Upper lobe of right lung (tissue), 1 donor: ENCODE measurements at regions not wholly inside any gene's neighbourhood (a gene's known extent, or its start where the extent isn't known, plus 50 kb on each side); places are given as distances from the start of the nearest gene placed in this dataset.
A peak's percentile ranks its signal among the peaks of the same experiment; 100 is the strongest.

Experiments used
- ATAC-seq: fragments of 200-7000 bp; cut with Tn5 transposase; one replicate; pipeline ENCODE4 v1.9.1; 2020; ENCODE audit warnings: mild to moderate bottlenecking, moderate library complexity
- DNase-seq: peaks from one replicate; pipeline ENCODE4 v3.0.0-alpha.2; 2020
- H3K27ac ChIP-seq: fragments of 200-600 bp; one replicate; pipeline ENCODE4 v1.8.0; 2022
- H3K27me3 ChIP-seq: fragments of 200-600 bp; one replicate; pipeline ENCODE4 v1.8.0; 2022; ENCODE audit warnings: mild to moderate bottlenecking
- H3K36me3 ChIP-seq: fragments of 200-600 bp; one replicate; pipeline ENCODE4 v1.8.0; 2022
- H3K4me1 ChIP-seq: fragments of 200-600 bp; one replicate; pipeline ENCODE4 v1.8.0; 2022
- H3K4me3 ChIP-seq: fragments of 200-600 bp; one replicate; pipeline ENCODE4 v1.8.0; 2022; ENCODE audit warnings: mild to moderate bottlenecking
- H3K9me3 ChIP-seq: fragments of 200-600 bp; one replicate; pipeline ENCODE4 v1.8.0; 2022
- CTCF ChIP-seq: fragments of 200-600 bp; IDR thresholded peaks from one replicate; pipeline ENCODE4 v1.8.0; 2022; ENCODE audit warnings: antibody characterized with exemption
- intact Hi-C: fragments of 100-400 bp; cut with DNase I; formaldehyde crosslinking; loops from one replicate; pipeline ENCODE4 v1.11.0; 2022
- donor health status: DM: no; HTN: yes; CAD: no; lungs with severe emphysema.

- TF ChIP-seq CTCF: no peak
- Histone ChIP-seq H3K27ac (no peak overlapping the region), H3K4me1 (no peaks in the 10 kb centered on the region), H3K4me3 (no peak overlapping the region), H3K9me3 (no peaks in the 10 kb centered on the region), H3K27me3 (no peaks in the 10 kb centered on the region), H3K36me3 (no peaks in the 10 kb centered on the region)
- DNase-seq (no peak), ATAC-seq (peak; percentile 75)
- intact Hi-C loops: no loop called here
These were observed 72.6 kb downstream of the CCR1 start for GRCh38 chr3:46135475-46135874.

GRCh38 chr3:46133285-46133684 is 74.8 kb downstream of the CCR1 start:
- DNase-seq: no peak
- intact Hi-C loops: no loop called here
- Histone ChIP-seq H3K4me1 (no peaks in the 10 kb centered on the region), H3K27me3 (no peaks in the 10 kb centered on the region), H3K27ac (no peak overlapping the region), H3K4me3 (no peak overlapping the region), H3K9me3 (no peaks in the 10 kb centered on the region), H3K36me3 (no peaks in the 10 kb centered on the region)
- no peak for TF ChIP-seq CTCF
- ATAC-seq: no peak

- no peak overlapping the region for H3K27ac ChIP-seq
- DNase-seq: no peak
- TF ChIP-seq CTCF: no peak
- H3K9me3 ChIP-seq: no peaks in the 10 kb centered on the region
- H3K4me1 ChIP-seq: no peaks in the 10 kb centered on the region
- peak; percentile 58 for ATAC-seq
- intact Hi-C loops: no loop called here
- no peaks in the 10 kb centered on the region for H3K36me3 ChIP-seq
- no peak overlapping the region for H3K4me3 ChIP-seq
- H3K27me3 ChIP-seq: no peaks in the 10 kb centered on the region
These were observed 75.5 kb downstream of the CCR1 start for GRCh38 chr3:46132565-46132964.

GRCh38 chr3:46131884-46132450 is 76.1 kb downstream of the CCR1 start:
- no peak for TF ChIP-seq CTCF
- Histone ChIP-seq H3K9me3 (no peaks in the 10 kb centered on the region), H3K4me3 (no peak overlapping the region), H3K4me1 (no peaks in the 10 kb centered on the region), H3K36me3 (no peaks in the 10 kb centered on the region), H3K27me3 (no peaks in the 10 kb centered on the region), H3K27ac (peak overlapping the region; percentile 6)
- DNase-seq (no peak), ATAC-seq (no peak)
- intact Hi-C loops: no loop called here

GRCh38 chr3:46130631-46131310 is 77.3 kb downstream of the CCR1 start:
- intact Hi-C loops: no loop called here
- H3K27me3 ChIP-seq: no peaks in the 10 kb centered on the region
- ATAC-seq: peak; percentile 60
- H3K4me3 ChIP-seq: no peak overlapping the region
- no peaks in the 10 kb centered on the region for H3K36me3 ChIP-seq
- DNase-seq: no peak
- no peak for TF ChIP-seq CTCF
- no peaks in the 10 kb centered on the region for H3K9me3 ChIP-seq
- peak overlapping the region; percentile 4 for H3K27ac ChIP-seq
- no peaks in the 10 kb centered on the region for H3K4me1 ChIP-seq
